Neuronal stem cell (in vitro differentiated cells): ENCODE measurements at regions not wholly inside any gene's neighbourhood (a gene's known extent, or its start where the extent isn't known, plus 50 kb on each side); places are given as distances from the start of the nearest gene placed in this dataset.

ENCODE experiments used
- DNase-seq: peaks from one replicate; pipeline ENCODE4 v3.0.0-alpha.2; 2013; ENCODE audit warnings: low spot score
- H2AFZ ChIP-seq: one replicate; pipeline ENCODE4 v1.6.1; 2013; ENCODE audit warnings: mild to moderate bottlenecking, low read length, inconsistent platforms
- H2AK5ac ChIP-seq: 2 replicates; pipeline ENCODE4 v1.6.1; 2013; ENCODE audit warnings: low read depth, mild to moderate bottlenecking, inconsistent platforms, low read length, moderate library complexity, mixed read lengths
- H2BK120ac ChIP-seq: 2 replicates; pipeline ENCODE4 v1.6.1; 2013; ENCODE audit warnings: low read depth, mild to moderate bottlenecking, inconsistent platforms, low read length, moderate library complexity, mixed read lengths
- H2BK12ac ChIP-seq: one replicate; pipeline ENCODE4 v1.6.1; 2013; ENCODE audit warnings: low read length, inconsistent platforms
- H2BK15ac ChIP-seq: 2 replicates; pipeline ENCODE4 v1.6.1; 2013; ENCODE audit warnings: mild to moderate bottlenecking, low read length, inconsistent platforms, mixed read lengths
- H2BK5ac ChIP-seq: one replicate; pipeline ENCODE4 v1.6.1; 2013; ENCODE audit warnings: inconsistent platforms, mild to moderate bottlenecking, low read length, moderate library complexity
- H3K14ac ChIP-seq: one replicate; pipeline ENCODE4 v1.6.1; 2013; ENCODE audit warnings: low read length, inconsistent platforms
- H3K18ac ChIP-seq: 2 replicates; pipeline ENCODE4 v1.6.1; 2013; ENCODE audit warnings: low read length, inconsistent platforms
- H3K23ac ChIP-seq: 2 replicates; pipeline ENCODE4 v1.6.1; 2013; ENCODE audit warnings: low read depth, mild to moderate bottlenecking, mixed read lengths, low read length, inconsistent platforms; ENCODE audit not compliant: poor library complexity
- H3K27ac ChIP-seq: replicated peaks from 3 replicates; pipeline ENCODE4 v1.5.1; 2013; ENCODE audit warnings: low read length, inconsistent platforms
- H3K27me3 ChIP-seq, 3 experiments: 2 replicates each; pipeline ENCODE4 v1.6.1; 2013; ENCODE audit warnings: low read length in 3 of 3, mild to moderate bottlenecking in 2 of 3, inconsistent platforms in 1 of 3, low read depth in 1 of 3, mixed read lengths in 1 of 3, moderate library complexity in 1 of 3; ENCODE audit not compliant: control insufficient read depth in 3 of 3, insufficient read depth in 3 of 3
- H3K36me3 ChIP-seq, 2 donors: replicated peaks in 1 of 2; 2 replicates each; pipeline ENCODE4 v1.6.1; 2013; ENCODE audit warnings: low read length in 2 of 2; ENCODE audit not compliant: control insufficient read depth in 2 of 2, insufficient read depth in 2 of 2
- H3K4ac ChIP-seq: 2 replicates; pipeline ENCODE4 v1.6.1; 2013; ENCODE audit warnings: inconsistent platforms, mild to moderate bottlenecking, low read length, moderate library complexity
- H3K4me1 ChIP-seq, 2 donors: 1 replicate in 1 of 2; 2 replicates in 1 of 2; pipeline ENCODE4 v1.6.1; 2013; ENCODE audit warnings: low read length in 2 of 2, low read depth in 1 of 2; ENCODE audit not compliant: control insufficient read depth in 2 of 2, insufficient read depth in 1 of 2
- H3K4me2 ChIP-seq: one replicate; pipeline ENCODE4 v1.6.1; 2013; ENCODE audit warnings: mild to moderate bottlenecking, low read length, inconsistent platforms; ENCODE audit not compliant: insufficient read depth, poor library complexity, severe bottlenecking
- H3K4me3 ChIP-seq, 2 donors: 2 replicates each; pipeline ENCODE4 v1.5.1; 2013; ENCODE audit warnings: low read length in 2 of 2, mild to moderate bottlenecking in 2 of 2, inconsistent platforms in 1 of 2, moderate library complexity in 1 of 2
- H3K79me1 ChIP-seq: one replicate; pipeline ENCODE4 v1.6.1; 2013; ENCODE audit warnings: low read depth, mild to moderate bottlenecking, inconsistent platforms, low read length, moderate library complexity
- H3K9ac ChIP-seq: one replicate; pipeline ENCODE4 v1.6.1; 2013; ENCODE audit warnings: mild to moderate bottlenecking, low read depth, low read length, inconsistent platforms; ENCODE audit not compliant: poor library complexity
- H3K9me3 ChIP-seq, 2 donors: replicated peaks in 1 of 2; 2 replicates each; pipeline versions ENCODE3 to v1.6.1; 2013; ENCODE audit warnings: low read length in 2 of 2, mild to moderate bottlenecking in 2 of 2, inconsistent platforms in 1 of 2, low read depth in 1 of 2, mixed read lengths in 1 of 2, moderate library complexity in 1 of 2; ENCODE audit not compliant: control insufficient read depth in 2 of 2, insufficient read depth in 1 of 2
- H4K8ac ChIP-seq: one replicate; pipeline ENCODE4 v1.6.1; 2013; ENCODE audit warnings: low read depth, mild to moderate bottlenecking, inconsistent platforms, low read length, moderate library complexity
- H4K91ac ChIP-seq: one replicate; pipeline ENCODE4 v1.6.1; 2013; ENCODE audit warnings: low read length, low read depth, mild to moderate bottlenecking, inconsistent platforms; ENCODE audit not compliant: poor library complexity
- WGBS, 2 donors: extraction: QIAGEN DNeasy Blood & Tissue Kit; methylation state at CpG; one replicate each; pipeline ENCODE4 v1.1.7; 2013; ENCODE audit warnings: missing lambda C conversion rate in 2 of 2, mixed read lengths in 1 of 2; ENCODE audit not compliant: insufficient read length in 2 of 2, insufficient replicate concordance in 1 of 2; ENCODE audit errors: extremely low coverage in 2 of 2; 5-methylcytosine and 5-hydroxymethylcytosine counted together

DNA sequence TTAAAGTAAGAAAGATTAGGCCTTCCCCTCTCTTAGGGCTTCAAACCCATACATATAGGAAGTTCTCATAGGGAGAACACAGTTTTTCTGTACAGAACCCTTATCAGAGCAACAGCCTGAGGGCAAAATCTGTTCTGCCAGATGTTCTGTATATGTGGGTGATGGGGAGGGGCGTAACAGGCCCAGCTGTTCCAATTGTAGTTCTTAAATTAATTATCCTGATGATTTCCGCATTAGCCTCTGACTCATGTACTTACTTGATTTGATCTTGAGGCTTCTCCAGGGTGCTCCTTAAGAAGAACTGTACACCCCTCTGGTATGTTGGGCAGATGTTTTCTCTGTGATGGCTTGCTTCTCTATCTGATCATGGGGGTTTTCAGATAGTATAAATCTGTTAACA, 123.1 kb upstream of the C11orf87 start:
- Histone ChIP-seq H2BK15ac (no peak overlapping the region), H2AFZ (no peak overlapping the region), H3K4me2 (no peak overlapping the region), H3K9ac (no peak overlapping the region), H3K27me3 (no peaks in the 10 kb centered on the region), H3K18ac (no peak overlapping the region), H3K4me3 (no peak overlapping the region), H4K91ac (no peak overlapping the region), H3K27ac (no peak overlapping the region), H2BK120ac (no peak overlapping the region), H3K4me1 (no peaks in the 10 kb centered on the region), H2BK5ac (no peak overlapping the region), H2AK5ac (no peak overlapping the region), H3K14ac (no peak overlapping the region), H3K79me1 (no peaks in the 10 kb centered on the region), H3K9me3 (no peaks in the 10 kb centered on the region), H4K8ac (no peak overlapping the region), H3K36me3 (no peaks in the 10 kb centered on the region), H2BK12ac (no peak overlapping the region), H3K4ac (no peak overlapping the region), H3K23ac (no peak overlapping the region)
- WGBS, 2 donors: no CpG with 5 or more reads among the region's 2 CpGs
- DNase-seq: no peak

DNA sequence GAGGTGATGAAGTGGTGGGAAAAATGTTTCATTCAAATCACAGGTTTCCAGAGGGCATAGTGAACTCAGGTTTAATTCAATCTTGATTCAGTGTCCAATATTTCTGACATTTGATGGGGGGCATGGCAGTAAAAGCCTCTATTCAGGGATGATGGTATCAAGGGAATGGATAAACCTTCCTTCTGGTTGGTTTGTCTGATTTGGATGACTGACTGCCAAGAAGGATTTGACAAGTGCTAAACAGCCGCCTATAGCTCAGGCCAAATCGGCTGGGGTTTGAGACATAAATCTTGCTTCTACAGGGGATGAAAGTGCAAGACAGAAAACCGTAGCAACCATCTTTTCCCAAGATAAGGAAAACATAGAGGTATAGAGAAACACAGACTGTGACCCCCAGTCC, 121.8 kb upstream of the C11orf87 start:
- Histone ChIP-seq H4K91ac (no peak overlapping the region), H3K36me3 (no peaks in the 10 kb centered on the region), H3K9me3 (no peaks in the 10 kb centered on the region), H2BK120ac (no peak overlapping the region), H2AK5ac (no peak overlapping the region), H3K4me3 (no peak overlapping the region), H2BK15ac (no peak overlapping the region), H3K27me3 (no peaks in the 10 kb centered on the region), H2BK12ac (no peak overlapping the region), H3K18ac (no peak overlapping the region), H3K27ac (no peak overlapping the region), H3K4ac (no peak overlapping the region), H3K23ac (no peak overlapping the region), H3K14ac (no peak overlapping the region), H2BK5ac (no peak overlapping the region), H2AFZ (no peak overlapping the region), H3K9ac (no peak overlapping the region), H4K8ac (no peak overlapping the region), H3K79me1 (no peaks in the 10 kb centered on the region), H3K4me2 (no peak overlapping the region), H3K4me1 (no peaks in the 10 kb centered on the region)
- DNase-seq: no peak
- WGBS, 2 donors: no CpG with 5 or more reads among the region's 3 CpGs

DNA sequence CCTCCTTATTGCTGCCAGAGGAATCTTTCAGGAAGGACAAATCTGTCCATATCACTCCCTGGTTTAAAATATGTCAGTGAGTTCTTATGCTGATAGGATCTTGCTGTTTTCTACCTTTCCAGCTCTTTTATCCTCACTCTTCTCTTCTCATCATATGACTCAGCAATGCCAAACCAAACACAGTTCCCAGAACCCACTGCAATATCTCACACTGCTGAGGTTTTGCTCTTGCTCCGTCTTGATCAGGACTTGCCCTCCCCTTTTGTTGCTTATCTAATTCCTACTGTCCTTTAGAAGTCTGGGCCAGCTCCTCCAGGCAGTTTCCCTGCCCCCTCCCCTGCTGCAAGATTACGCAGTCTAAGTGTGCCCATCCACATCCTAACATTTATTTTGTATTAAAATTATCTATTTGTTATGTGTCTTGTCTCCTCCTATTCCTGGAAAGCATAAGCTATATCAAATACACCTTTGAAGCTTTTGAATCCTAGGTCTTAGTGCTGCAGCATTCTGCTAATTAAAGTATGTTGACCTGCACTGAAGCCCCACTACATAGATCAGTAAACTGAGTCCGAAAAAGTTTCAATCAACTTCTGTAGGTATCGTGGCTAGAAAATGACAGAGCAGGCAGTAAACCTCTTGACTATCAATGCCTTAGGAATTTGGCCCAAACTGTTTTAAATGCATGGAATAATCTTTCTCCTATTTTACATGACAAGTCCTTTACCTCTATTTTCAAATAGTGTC, 119.2 kb upstream of the C11orf87 start:
- Histone ChIP-seq H3K27me3 (no peaks in the 10 kb centered on the region), H3K14ac (no peak overlapping the region), H3K79me1 (no peaks in the 10 kb centered on the region), H4K8ac (no peak overlapping the region), H3K9ac (no peak overlapping the region), H2AK5ac (no peak overlapping the region), H2BK120ac (no peak overlapping the region), H3K36me3 (no peaks in the 10 kb centered on the region), H2BK12ac (no peak overlapping the region), H3K4ac (no peak overlapping the region), H4K91ac (no peak overlapping the region), H3K4me3 (no peak overlapping the region), H3K9me3 (no peaks in the 10 kb centered on the region), H3K4me2 (no peak overlapping the region), H3K18ac (no peak overlapping the region), H3K4me1 (no peaks in the 10 kb centered on the region), H2BK15ac (no peak overlapping the region), H2BK5ac (no peak overlapping the region), H2AFZ (no peak overlapping the region), H3K23ac (no peak overlapping the region), H3K27ac (no peak overlapping the region)
- DNase-seq: no peak
- no CpG with 5 or more reads among the region's 4 CpGs for WGBS, 2 donors

DNA sequence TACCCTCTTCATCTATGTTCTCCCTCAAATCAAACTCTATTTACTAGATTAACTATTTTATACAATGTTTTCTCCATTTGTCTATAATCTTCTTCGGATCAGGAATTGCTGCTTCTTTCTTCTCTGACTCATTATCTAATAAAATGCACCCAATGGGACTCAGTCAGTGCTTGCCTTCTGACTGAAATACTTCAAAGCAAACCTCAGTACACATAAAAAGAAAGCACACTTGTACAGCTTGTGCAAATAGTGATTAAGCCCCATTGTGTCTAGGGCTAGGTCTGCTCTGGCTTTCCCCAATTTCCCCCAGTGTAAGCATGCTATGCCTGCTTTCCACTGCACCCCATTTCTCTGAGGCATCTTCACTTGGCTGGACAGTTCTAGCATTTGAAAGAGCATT, 118.6 kb upstream of the C11orf87 start:
- WGBS, 2 donors: no CpG with 5 or more reads among the region's 1 CpG
- H3K27me3 ChIP-seq: no peaks in the 10 kb centered on the region
- no peak overlapping the region for H2BK5ac ChIP-seq
- no peak overlapping the region for H3K4me2 ChIP-seq
- H3K9ac ChIP-seq: no peak overlapping the region
- H3K18ac ChIP-seq: no peak overlapping the region
- H2AK5ac ChIP-seq: no peak overlapping the region
- no peak overlapping the region for H3K4me3 ChIP-seq
- H3K27ac ChIP-seq: no peak overlapping the region
- no peak overlapping the region for H2AFZ ChIP-seq
- no peak overlapping the region for H4K8ac ChIP-seq
- no peak overlapping the region for H2BK15ac ChIP-seq
- DNase-seq: no peak
- no peak overlapping the region for H2BK120ac ChIP-seq
- no peak overlapping the region for H3K23ac ChIP-seq
- no peak overlapping the region for H4K91ac ChIP-seq
- no peaks in the 10 kb centered on the region for H3K79me1 ChIP-seq
- no peak overlapping the region for H2BK12ac ChIP-seq
- H3K9me3 ChIP-seq: no peaks in the 10 kb centered on the region
- no peaks in the 10 kb centered on the region for H3K4me1 ChIP-seq
- no peak overlapping the region for H3K14ac ChIP-seq
- no peak overlapping the region for H3K4ac ChIP-seq
- H3K36me3 ChIP-seq: no peaks in the 10 kb centered on the region
